ENCODE measurements at regions not wholly inside any gene's neighbourhood (a gene's known extent, or its start where the extent isn't known, plus 50 kb on each side); places are given as distances from the start of the nearest gene placed in this dataset.

DNA sequence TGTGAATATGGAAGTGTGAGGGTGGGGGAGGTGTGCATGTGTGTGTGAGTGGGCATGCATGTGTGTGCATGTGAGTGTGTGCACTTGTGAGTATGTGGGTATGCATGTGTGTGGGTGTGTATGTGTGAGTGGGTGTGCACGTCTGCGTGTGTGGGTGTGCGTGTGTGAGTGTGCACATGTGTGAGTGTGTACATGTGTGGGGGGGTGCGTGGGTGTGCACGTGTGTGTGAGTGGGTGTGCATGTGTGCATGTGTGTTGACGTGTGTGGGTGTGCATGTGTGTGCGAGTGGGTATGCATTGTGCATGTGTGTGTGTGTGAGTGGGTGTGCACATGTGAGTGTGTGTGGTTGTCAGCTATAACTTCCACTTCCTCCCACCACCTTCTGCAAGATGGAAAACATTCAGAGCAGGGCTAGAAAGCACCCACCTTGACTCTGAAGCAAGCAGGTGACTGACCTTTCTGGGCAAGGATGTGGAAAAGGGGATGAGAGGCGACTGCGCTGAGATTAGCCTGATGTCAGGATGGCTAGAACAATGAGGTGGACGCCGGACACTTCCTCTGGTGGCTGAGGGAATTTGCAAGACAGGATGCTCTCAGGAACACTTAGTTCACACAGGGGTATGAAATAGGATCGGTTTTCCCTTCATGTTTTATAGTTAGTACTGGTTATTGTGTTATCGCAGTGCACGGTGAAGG lies 103.6 kb downstream of the ACKR3 start:
- DNase-seq = peak in 1 of 56 donors; percentile 4

DNA sequence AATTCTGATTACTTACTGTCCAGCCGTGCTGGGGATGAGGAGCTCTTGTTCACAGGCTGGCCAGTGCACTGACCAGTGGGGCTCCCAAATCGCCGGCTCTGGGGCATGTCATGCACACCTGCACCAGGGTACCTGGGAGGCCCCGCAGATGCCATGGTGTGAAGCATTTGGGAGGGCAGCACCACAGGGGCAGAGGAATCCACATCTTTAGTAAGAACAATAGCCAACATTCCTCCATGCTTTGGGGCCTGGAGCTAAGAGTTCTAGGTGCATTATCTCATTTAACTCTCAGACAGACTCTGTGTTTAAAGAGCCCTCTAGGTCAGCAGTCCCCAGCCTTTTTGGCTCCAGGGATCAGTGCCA lies 104.2 kb downstream of the ACKR3 start:
- no peak for DNase-seq

DNA sequence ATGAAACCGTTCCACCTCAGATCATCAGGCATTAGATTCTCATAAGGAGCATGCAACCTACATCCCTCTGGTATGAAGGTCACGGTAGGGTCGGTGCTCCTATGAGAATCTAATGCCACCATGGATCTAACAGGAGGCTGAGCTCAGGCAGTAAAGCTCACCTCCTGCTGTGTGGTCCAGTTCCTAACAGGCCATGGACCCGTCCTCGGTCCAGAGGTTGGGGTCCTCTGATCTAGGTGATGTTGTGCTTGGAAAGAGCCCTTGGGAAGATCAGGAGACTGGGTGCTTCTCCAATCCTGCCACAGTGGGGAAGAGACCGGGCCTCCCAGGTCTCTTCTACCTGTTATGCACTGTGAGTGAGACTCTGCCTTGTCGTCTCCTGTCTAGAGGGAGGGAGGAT lies 104.6 kb downstream of the ACKR3 start:
- no peak for DNase-seq

DNA sequence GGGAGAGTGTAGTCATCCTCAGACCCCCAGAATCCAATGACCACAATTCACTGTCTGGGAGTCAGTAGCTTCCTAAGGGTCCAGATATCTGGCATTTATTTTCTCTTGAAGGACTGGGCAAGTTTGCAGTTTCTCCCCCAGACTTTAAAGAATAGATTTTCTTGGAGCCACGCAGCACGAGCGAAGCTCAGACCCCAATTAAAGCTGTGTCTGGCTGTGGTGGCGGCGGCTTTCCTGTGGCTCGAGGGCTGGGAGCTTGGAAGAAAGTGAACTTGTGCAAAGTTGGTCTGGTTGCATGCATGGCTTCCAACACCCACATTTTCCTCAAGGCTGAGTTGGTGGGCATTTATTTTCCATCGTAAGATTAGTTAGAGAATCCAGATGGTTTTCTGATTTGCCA lies 105.0 kb downstream of the ACKR3 start:
- DNase-seq = no peak

DNA sequence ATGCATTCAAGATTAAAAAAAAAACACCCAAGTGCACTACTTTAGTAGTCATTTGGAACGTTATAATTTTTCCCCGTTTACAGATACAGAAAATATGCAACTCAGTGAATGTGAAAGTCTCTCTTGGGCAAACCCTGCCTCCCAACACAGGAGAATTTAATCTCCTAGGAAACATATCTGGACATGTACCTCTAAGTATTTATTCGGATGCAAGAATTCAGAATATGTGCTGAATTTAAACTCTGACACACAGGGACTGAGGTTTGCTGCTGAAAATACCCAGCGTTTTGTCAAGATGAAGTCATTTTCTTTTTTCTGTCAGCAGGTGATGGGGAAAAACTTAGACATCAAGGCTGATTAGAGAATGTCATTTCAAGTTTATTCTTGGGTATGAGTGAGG lies 105.4 kb downstream of the ACKR3 start:
- DNase-seq = no peak

DNA sequence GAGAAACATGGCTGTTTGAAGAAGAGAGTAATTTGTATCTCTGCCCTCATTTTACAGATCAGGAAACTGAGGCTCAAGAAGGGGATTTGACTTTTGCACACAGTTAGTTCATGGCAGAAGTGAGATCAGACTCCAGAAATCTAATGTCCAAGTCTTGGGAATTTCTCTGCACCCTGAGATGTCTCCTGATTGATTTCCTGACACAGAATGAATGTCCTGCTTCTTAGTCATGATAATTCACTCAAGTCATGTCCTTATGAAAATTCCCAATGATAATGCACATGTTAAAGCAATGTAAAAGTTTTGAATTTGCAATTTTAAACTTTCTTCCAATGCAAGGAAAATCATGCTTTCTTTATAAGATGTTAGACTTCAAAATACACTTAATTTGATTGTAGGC lies 105.9 kb downstream of the ACKR3 start:
- no peak for DNase-seq

DNA sequence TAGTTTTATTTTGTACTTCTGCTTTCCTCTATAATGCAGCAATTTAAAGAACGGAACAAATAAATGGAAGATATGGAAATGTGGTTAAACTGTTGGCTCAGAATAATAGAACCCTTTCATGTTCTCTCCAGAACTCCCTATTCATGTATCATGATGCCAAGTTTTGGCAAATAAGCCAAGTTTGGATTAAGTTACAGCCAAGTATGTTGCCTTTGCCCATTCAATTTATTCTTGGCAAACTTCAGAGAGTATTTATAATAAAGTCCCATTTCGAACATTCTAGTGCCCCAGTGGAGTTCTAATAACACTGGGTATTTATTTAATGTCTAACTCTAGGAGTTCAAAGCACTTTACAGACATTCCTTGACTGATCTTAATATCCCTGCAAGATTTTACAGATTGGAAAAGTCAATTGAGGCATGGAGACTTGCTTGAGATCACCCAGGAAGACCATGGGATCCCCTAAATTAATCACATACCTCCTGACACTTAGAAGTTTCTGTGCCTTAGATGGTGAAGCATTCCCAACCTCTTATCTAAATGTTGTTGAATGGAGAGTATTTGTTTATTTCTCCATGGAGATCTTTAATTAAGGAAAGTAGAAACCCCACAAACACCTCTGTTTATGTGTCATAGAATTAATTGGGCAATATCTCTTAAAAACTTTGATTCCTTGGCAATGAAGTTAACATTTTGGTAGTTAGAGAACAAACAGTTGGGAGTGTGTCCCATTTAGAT lies 106.7 kb downstream of the ACKR3 start:
- no peak for DNase-seq

DNA sequence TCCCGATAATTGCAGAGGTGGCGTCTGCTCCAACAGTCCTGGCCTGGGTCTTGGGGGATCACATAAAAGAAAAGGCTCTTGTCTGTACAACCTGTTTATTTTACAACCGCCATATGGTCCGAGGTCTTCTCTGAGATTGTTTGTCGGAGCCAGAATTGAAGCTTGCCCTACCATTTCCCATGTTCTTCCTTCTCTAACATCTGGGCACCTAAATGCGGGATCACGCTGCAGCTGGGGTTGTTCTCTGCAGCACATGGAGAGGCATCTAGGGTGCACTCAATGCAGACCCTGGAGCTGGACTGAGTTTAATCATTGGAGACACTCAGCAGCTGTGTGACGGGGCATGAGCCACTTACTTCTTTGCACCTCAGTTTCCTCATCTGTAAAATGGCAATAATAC lies 107.7 kb downstream of the ACKR3 start:
- DNase-seq = no peak

DNA sequence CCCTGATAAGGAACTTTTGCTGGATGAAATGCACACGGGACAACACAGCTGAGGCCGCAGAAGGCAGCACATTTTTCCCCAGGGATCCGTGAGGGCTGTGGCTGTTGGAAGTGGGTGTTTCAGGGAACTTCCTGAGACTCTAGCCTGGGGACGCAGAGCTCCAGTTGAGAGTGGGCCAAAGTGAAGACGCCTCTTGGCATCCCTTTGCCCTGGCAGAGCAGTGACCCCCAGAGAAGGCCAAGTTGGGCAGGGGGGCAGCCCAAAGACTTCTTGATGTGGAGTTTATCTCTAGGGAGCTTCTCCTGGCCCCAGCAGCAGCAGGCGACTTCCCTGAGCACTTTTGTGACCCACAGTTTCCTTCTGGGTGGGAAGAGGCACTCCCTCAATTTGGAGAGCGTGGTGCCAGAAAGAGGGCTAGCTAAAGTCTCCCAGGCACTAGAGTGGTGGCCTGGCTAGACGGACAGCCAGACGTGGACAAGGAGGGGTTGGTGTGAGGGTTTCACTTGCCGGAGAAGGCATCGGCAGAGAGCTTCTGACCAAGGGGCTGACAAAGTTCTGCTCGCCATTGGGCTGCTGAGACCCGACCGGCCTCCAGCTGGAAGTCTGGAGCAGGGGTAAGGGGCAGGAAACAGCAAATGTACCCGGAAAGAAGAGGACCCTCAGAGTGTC lies 108.8 kb downstream of the ACKR3 start:
- no peak for DNase-seq

DNA sequence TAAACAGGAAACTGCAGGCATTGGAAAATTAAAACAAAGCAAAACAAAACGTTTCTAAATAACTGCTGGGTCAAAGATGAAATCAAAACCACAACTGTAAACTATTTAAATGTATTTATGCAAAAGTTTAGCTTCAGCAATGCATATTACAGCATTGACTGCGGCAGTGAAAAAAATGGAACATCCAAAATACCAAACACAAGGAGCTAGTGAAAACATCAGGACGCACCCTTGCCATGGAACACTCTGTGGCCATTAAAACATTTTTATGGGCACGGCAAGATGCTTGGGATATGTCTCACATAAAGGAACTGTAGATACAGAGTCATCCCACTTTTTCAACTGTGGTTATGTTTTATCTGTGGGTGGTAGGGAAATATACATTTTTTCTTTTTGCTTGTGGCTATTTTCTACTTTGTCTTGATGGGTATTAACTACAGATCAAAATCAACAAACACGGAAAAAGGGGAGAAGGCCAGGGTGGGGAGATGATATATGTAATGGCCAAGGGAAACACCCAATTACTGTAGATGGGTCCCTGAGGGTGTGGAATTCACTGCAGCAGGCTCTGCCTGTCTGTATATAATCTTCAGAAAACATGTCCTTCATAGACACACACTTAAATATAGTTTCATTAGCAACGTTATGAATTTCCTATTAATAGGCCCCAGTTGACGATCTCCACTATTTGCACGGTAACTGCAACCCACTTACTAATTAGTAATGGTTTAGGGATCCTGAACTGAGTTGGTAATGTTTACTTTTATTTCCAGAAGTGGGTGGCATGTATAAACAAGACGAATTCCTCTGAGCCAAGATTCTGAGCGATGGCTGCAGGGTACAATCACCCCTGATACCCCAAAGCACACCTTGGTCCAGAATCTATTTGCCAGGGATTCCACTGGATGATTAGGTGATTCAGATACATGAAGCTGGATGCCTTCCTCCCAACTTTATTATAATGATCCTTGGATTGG lies 110.5 kb downstream of the ACKR3 start:
- DNase-seq = no peak

DNA sequence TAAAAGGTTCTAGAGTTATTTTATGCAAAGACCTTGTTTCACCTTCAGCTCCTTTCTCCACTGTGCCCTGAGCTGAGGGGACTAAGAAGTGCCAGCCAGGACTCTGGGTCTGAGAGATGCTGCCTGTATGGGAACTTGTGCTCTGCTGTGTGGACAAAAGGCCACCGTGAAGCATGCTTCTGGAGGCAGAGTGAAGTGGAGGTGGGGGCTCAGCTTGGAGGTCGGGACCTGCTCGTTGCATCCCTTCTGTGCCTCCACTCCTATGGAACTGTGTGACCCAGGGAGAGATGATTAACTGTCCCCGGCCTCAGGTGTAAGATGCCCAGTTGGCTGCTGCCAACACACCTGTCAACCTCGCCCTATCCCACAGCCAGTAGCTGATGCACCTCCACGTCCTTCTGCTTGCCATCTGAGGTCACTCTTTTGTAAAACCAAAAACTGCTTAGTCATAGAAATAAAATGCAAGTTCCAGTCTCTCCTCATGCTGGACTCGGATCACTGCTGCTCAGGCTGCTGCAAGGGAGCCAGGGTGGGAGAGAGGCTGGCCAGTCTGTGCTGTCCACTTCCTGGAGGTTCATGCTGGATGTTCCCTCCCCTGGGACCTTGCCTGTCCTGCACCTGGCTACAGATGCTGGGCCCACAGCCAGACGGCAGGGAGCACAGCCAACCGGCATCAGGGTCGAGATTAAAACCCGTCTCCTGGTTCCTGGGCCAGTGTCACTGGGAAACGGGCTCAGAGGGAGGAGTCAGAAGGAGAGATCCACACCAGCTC lies 113.2 kb downstream of the ACKR3 start:
- no peak for DNase-seq

DNA sequence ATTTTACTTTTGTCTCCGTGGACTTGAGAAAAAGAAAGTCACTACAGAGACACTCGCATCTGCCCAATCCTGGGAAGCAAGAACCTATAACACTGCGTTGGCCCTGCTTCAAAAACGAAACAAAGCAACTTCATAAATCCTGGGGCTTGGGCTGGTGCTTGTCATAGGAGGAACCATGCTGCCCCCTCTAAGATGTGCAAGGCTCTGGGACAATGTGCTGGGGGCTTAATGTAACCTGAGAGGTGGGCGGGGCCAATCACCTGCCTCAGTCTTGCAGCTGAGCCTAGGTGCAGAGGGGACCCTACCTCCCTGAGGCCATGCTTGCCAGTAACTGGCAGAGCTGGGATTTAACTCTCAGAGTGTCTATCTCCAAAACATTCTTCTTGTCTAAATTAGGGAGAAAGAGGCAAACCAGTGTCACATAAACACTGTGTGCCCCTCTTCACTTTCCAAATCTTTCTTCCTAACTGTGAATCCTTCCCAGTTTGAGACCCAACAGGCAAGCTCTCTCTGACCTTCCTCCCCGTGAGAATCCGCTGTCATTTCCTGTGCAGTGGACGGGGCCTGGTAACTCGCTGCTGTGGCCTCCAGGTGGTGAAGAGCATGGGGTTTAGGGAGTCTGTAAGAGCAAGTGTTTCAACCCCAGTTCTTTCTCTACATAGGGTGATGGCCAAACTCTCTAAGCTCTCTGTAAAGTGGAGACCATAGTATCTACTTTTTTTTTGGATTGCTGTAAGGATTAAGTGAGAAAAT lies 115.1 kb downstream of the ACKR3 start:
- DNase-seq = no peak

DNA sequence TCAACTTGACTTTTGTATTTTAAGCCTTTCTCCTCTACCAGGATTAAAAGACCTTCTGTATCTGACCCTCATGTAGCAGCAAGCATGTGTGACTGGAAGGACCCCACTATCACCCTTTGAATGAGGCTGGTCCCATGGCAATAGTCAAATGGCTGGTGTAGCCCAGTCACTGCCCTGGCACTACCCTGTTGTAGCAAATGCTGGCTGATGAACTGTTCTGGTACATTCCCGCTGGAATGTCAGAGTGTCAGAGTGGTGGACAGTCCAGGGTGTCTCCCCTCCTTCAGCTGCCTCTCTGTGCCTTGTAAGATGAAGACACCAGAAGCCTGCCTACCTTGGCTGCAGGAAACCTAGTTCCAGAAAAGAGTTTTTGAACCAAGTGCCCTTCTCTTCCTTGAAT lies 115.7 kb downstream of the ACKR3 start:
- no peak for DNase-seq

DNA sequence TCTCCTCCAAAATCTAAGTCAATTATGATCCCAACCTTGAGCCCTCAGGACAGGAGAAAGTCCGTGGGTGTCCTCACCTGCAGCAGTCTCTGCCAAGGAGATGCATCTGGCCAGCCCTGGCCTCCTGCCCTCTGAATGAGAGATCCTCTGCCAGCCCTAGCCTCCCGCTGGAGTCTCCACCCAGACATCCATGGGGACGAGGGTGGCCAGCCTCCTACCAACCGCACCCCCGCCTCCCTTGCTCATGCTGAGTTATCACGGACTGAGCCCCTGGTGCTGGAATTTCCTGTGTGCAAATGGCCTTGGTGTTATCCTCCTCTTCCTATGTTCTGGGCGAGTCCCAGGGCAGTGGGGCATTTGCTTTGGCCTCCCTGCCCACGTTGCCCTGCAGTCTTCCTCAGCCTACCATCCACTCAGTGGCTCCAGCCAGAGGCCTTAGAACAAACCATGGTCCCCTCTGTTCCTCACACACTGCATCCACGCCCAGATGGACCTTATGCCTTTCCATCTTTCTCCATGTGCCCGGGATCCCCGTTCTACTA lies 116.4 kb downstream of the ACKR3 start:
- no peak for DNase-seq

DNA sequence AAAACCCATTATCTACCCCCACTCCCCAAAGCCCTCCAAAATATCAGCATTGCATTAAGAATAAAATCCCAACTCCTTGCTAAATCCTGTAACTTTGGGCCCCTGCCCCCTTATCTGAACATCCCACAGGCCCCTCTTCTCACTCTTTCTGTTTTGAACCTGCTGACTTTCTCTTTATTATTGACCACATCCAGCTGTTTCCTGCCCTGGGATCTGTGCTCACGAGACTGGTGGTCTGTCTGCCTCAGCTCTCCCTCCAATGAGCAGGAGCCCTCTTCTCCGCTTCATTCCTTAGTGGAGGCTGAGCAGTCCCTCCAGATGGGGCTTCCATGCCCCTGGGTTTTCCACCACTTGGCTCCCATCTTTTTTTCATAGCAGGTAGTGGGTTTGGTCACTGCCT lies 116.9 kb downstream of the ACKR3 start:
- DNase-seq = no peak

DNA sequence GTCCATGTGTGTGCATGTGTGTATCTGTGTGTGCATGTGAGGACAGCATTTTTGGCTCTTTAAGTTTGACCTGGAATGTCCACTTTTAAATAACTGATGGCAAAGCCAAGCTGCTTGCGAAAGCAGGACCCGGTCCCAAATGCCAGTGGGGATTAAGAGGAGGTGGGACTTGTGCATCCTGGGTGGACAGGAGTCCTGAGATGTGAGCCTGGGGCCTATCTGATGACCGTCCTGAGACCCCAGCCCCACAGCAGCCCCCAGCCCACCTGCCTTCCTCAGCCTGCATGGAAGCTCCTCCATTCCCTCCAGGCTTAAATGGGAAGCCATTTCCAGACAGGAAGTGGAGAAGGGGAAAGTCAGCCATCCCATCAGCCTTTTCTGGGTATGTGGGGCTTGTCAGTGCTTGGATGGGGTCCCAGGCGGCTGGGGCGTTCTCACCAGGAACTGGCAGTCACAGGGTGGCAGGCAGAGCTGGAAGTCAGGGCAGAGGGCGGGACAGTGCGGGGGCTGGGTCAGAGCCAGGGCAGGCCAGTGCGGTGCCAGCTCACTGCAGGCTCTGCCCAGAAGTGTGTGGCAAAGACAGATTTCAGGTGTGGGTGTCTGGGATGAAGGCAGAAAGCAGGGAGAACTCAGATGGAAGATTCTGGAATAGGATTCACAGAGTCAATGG lies 117.8 kb downstream of the ACKR3 start:
- peak in 3 of 56 donors; percentile 3 to 26 (median 15) for DNase-seq

DNA sequence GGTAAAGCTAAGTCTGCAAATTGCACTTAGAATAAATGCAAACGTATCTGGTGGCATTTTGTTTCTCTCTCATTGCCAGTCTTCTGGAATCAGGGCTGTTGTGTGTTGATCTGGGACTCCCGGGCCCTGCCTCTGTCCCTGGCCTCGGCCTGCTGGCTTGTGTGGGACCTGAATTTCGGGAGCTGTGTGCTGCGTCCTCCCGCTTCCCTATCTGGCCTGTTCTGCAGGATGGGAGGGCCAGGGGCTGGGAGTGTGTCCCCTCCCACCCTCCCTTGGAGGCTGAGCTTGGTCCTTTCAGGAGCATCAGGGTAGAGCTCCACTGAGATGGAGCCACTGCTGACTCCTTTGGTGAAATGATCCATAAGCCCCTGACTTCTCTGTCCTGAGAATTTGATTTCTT lies 118.5 kb downstream of the ACKR3 start:
- no peak for DNase-seq

DNA sequence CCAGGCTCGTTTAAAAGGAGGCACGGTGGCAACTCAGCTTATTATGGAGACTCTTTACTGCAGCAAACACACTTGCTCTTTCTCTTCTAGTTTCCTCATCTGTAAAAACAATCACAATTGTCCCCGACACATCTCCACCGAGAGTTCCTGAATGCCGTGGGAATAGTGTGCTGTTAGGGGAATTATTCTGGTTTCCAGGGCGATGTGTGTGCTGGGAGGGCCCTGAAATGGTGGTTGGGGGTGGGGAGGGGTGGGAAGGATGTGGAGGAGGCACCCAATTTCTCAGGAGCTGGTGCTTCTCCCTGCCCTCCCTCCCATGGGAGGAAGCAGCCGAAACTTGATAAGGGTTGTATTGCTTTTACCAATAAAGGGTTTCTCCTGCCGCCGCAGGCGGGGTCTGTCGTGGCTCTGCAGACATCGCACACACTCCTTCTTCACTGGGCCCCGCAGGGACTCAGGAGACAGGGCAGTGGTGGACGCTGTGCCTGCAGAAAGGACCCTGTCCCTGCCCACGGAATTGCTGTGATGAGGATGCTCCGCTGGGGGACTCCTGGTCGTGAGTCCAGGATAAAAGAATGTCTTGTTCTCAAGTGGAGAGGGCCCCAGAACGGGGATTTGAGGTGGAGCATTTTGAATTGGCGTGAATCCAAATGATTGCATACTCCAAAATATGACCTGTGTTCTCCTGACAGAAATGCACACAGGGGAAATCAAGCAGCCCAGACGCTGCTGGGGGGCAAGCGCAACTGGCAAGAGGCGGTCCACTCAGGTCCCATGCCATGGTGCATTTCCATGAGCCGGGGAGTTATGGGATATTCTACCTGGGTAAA lies 119.2 kb downstream of the ACKR3 start:
- no peak for DNase-seq

Measured in amygdala (tissue), 56 donors.